Muscle of back (tissue), 3 donors: ENCODE measurements at regions not wholly inside any gene's neighbourhood (a gene's known extent, or its start where the extent isn't known, plus 50 kb on each side); places are given as distances from the start of the nearest gene placed in this dataset.
"Not testable (repeated sequence)": the region's sequence is repeated elsewhere in the genome, so short reads cannot be mapped to it uniquely, and the experiment has no call there.

Source experiments
- DNase-seq, 3 donors: peaks; one replicate each; pipeline versions ENCODE4 v3.0.0 to v3.0.0-alpha.2; 2013

- DNase-seq = no peak
Observed at GRCh38 chr10:23543691-23544380, 105.0 kb downstream of the OTUD1 start.

DNA sequence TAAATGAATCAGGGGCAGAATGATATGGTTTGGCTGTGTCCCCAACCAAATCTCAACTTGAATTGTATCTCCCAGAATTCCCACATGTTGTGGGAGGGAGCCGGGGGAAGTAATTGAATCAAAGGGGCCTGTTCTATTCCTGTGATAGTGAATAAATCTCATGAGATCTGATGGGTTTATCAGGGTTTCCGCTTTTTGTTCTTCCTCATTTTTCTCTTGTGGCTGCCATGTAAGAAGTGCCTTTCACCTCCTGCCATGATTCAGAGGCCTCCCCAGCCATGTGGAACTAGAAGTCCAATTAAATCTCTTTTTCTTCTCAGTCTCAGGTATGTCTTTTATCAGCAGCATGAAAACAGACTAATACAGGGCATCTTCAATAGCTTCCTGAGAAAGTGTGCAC, 107.0 kb downstream of the OTUD1 start:
- not testable (repeated sequence) for DNase-seq

DNA sequence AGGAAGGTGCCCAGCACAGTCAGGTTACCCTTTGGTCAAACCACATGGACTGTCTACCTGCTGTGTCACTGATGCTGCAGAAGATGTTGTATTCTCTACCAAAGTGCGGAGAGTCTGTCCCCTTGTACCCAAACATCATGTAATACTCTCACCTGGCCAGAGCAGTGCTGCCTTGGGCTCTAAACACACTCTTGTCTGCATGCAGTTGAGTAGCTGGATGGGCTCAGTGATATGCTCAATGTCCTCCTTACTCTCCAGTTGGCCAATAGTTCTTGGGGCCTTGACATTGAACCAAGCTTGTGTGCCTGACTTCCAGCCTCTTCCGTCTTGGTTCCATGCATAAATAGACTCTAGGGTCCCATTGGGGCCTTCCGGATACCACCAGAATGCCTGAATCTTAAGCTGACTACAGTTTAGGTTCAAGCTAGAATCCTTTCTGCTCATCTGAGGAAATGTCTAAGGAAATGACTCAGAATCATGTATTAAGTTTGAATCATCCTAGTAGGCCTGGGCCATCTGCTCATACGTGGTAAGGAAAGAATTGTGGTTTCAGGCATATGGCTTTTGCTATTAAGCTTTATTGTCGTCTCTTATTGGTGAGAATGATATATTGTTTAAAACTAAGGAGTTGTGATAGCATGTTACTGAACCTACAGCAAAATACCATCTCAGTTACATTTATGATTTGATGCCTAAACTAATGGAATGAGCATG, 118.0 kb downstream of the OTUD1 start:
- DNase-seq = peak in 1 of 3 donors; percentile 68

DNA sequence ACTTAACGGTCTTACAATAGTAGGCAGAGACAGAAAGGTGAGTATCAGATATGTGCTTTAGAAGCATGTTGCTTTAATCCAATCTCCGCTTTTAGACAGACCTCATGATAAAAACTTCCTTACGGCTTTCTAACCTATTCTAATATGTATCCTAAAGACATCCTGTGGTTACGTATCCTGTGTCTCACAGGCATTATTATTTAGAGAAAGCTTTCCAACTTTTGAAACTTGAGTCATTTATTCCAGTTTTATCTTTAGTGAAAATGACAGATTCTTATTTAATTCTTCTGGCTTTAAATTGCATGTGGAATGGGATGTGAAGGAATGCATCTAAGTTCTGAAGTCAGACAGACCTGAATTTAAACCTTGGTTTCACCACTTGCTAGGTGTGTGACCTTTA, 118.9 kb downstream of the OTUD1 start:
- DNase-seq = no peak

DNA sequence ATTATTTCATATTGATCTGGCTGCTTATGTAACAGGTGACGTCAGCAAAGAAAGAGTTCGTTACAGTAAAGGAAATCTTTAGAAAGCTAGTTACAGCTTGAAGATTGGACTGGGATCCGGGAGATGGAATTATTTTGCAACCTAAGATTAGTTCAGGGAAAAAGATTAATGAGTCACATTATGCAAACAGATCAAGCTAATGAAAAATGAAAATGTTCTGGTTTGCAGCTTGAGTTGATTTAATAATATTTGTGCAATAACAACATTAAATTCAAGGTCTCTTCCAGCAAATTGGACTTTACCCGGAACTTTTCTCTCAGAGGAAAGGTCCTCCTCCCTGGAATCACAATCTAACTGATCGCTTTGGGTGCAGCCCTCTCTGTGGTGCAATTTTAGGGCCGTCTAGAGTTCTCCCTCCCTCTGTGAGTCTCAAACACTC, 119.5 kb downstream of the OTUD1 start:
- DNase-seq = no peak

- DNase-seq = peak in 1 of 3 donors; percentile 1
Observed at GRCh38 chr10:23568996-23569395, 130.1 kb downstream of the OTUD1 start.

DNA sequence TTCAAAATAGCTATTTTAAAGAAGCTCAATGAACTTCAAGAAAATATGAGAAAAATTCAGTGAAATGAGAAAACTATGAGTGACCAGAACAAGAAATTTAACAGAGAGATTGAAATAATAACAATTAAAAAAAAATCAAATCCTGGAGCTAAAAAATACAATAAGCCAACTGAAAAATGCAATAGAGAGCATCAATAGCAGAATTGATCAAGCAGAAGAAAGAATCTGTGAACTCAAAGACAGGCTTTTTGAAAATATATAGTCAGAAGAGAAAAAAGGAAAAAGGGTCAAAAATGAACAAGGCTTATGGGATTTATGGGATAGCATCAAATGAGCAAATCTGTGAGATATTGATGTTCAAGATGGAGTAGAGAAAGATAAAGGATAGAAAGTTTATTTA, 133.0 kb downstream of the OTUD1 start:
- DNase-seq = no peak

DNA sequence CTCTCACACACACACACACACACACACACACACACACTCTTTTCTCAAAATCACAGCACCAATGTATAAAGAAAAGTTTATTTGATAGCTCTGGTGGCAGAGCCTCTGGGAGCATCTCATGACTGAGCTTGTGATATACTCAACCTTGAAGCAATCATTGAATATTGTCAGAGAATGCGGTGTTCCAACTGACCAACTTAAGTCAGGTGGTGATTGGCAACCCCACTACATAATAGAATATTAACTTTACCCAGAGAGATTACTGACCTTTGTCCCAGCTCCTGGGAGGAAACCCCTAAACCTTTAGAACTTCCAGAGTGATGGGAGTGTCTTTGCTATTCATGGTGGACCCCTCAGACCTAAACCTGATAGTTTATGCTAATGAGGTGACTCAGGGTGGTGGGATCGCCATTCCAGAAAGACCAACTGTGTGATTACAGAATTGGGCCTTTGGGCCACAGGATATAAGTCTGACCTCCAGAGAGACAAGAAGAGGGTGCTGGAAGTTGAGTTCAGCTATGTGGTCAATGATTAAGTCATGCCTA, 143.1 kb downstream of the OTUD1 start:
- DNase-seq = no peak

DNA sequence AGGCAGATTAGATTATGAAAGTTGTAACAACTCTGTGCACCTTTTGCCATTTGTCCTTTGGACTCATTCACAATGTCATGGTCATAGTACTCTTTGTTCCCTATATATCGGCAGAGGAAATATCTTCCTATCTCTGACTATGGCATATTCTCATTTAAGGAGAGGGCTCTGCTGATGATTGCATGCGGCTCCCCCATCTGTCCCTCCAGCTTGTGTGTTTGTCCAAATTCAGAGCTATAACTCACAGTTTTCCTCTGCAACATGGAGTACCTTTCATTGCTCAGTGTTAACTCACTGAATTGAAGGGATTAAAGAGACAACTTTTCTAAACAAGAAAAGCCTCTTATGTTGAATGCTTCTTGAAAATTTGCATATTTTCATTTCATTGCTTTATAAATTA, 145.5 kb downstream of the OTUD1 start:
- no peak for DNase-seq

DNA sequence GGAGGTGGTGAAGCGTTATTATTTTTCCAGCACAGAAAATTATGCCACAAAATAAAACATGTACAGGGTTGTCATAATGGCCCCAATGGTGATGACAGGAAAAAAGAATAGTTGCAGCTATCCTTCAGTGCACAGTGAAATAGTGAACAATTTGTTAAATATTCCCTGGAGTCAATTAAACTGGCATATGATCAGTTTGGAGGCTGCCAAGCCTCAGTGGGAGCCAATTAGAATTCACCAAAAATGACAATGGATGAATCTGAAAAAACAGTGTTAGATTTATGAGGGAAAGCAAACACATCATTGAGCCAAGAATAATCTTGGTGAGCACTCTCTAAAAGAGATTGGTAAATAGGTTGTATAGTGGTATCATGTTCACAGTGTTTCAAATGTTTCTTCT, 146.3 kb downstream of the OTUD1 start:
- no peak for DNase-seq

DNA sequence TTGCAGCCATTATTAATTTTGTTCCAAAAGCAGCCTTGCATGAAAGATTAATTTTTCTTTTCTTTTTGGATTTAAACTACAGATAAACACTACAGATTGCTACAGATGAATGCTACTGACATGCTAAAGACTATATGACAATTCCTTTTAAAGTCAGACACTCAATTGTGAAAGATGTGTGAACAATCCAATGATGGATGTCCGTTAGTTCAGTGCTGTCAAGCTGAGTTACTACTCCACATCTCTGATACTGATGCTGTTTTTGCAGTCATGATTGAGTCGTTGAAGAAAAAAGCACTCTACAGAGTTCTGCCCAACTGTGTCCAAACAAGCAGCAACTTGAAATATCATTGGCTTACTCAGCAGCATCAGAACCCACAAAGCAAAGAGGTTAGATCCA, 146.8 kb downstream of the OTUD1 start:
- DNase-seq = no peak

- DNase-seq = not testable (repeated sequence)
Observed at GRCh38 chr10:23595278-23595677, 156.4 kb downstream of the OTUD1 start.

- DNase-seq = no peak
Observed at GRCh38 chr10:23604613-23605012, 165.7 kb downstream of the OTUD1 start.

- DNase-seq = no peak
Observed at GRCh38 chr10:23606456-23606855, 167.6 kb downstream of the OTUD1 start.

DNA sequence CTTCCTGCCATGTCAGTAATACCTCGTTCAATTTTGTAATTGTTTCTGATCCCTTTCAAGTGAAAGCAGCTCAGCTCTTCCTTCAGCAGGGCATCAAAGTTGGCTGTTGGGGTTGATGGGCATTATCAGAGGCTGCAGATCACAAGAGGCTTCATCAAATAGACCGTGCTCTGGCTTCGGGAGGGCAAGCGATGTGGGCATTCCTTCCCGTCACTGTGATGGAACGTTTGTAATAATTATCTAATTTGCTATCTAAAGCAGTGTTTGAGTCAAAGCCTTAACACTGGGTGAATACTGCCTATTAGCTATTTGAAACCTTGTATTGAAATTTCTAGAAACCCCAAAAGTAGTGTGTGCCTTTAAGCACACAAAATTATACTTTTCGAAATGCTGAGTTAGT, 170.1 kb downstream of the OTUD1 start:
- DNase-seq = no peak

DNA sequence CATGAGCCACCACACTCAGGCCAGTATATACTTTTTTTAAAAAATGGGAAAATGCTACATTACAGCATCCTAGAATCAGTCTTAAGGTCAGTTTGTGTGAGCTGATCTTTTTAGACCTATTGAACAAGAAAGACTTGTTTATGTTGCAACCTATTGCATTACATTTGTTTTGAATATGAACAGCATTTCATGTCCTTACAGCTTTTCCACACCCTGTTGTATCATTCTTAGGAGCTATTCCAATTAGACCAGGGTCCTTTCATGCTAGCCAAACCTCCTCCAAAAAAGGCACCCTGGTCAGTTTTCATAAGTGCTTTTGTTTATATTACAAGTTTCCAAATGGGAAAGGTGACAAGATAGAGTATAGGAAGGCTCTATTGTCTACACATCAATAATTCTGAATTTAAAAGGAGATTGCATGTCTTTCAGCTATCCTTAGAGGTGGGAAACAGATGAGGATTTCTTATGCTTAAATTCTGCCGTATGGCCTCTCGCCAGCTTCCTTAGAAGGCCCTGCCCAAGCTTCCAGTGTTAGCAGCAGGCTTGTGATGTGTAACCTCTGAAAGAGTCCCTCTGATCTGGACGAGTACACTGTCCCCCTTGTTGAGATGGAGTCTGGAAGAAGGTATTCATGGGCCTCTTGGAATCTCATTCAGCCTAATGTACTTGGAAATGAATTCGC, 171.9 kb downstream of the OTUD1 start:
- DNase-seq = peak in 2 of 3 donors; percentile 8 to 10

DNA sequence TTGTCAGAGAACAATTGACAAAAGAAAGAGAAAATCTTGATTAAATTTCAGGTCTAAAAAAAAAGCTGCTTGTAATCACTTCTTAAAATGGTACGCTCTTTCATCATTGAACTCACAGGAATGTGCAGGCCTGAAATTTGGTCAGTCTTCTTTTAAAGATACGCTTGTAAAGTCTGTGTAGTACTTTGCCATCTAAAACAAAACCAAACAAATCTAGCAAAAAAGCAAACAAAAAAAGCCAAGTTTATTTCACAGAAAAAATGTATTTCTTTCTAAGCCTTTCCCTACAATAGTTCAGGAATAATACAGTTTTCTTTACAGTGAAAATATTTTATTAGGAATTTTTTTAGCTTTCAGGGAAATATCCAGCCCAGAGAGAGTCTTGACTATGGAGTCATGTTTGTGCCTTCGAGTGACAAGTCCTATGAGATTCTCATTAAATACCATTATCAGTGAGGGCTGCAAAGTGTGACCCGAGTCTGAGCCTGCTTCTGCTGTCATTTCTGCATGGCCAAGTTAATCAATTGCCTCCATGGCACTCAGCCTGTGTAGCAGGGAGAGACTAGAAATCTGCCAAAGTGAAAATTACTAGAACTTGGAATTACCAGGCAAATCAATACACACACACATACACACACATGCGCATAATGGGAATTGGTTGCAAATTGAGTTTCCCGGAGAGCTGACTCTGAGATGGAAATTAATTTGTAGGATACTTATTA, 172.6 kb downstream of the OTUD1 start:
- DNase-seq = no peak

- DNase-seq = no peak
Observed at GRCh38 chr10:23613900-23614299, 175.0 kb downstream of the OTUD1 start.

DNA sequence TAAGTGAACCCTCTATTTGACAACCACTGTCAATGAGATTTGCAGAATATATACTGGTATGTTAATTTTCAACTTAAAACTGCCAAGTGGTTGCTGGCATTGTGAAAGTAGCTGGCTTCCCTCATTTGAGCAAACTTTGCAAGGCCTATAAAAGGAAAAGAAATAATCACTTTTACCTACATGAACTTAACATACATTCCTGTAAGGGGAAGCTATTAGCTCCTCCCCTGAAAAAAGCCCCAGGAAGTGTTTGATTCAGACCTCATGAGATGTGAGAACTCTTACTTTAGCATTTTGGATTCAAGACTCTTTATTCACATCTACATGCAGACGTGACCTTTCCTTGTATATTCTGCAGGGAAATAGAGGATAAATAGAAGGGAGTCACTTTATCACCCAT, 175.6 kb downstream of the OTUD1 start:
- no peak for DNase-seq

- no peak for DNase-seq
Observed at GRCh38 chr10:23630376-23630775, 191.5 kb downstream of the OTUD1 start.

DNA sequence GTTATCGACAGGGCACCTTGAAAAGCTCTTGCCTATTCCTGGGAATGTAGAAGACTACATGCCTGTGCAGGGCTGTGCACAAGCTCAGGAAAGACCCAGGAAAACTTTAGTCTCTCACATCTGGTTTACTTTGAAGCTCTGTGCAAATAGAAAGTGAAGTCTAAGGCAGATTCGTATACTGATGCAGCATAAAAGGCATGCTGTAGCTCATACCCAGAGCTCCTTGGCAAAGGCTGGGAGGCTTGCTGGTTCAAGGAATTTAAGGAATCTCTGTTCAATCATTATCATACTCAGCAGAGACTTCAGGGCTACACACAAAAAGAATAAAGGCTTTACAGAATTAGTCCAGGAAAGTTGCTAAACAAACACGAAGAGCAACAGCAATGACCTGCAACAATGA, 192.0 kb downstream of the OTUD1 start:
- no peak for DNase-seq
